ENCODE measurements at regions not wholly inside any gene's neighbourhood (a gene's known extent, or its start where the extent isn't known, plus 50 kb on each side); places are given as distances from the start of the nearest gene placed in this dataset.

DNA sequence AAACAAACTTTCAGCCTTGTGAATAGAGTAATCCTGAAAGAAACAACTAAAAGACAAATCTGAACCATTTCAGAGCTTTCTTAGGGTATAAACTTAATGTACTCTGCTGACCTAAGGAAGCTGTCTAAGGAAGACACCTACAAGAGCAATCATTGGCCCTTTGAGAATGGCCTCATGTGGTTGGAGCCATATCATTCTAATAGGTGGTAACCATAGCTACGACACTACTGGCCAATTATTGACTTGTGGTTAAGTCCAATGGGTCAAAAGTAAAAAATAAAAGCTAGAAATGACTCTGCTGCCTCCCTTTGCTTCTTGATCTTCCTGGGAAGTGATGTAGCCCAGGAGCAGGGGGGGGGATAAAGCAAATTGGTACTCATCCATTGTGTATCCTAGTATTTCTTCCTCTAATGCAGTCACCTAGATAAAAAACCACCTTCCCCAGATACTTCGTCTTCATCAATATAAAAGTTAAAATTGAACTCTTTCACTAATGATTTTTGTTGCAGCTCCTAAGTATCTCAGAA, 547.0 kb downstream of the ARAP2 start:
- Histone ChIP-seq H3K9me3 (ENCODE audit: low read depth) (no peaks in the 10 kb centered on the region), H3K27me3 (replicated peaks; ENCODE audit: insufficient read depth) (no peaks in the 10 kb centered on the region), H3K4me3 (no peak overlapping the region), H3K9ac (no peak overlapping the region), H2AFZ (no peak overlapping the region), H3K36me3 (ENCODE audit: low read depth) (no peaks in the 10 kb centered on the region), H3K4me1 (ENCODE audit: insufficient read depth) (no peaks in the 10 kb centered on the region), H3F3A (ENCODE audit: insufficient read depth) (no peaks in the 10 kb centered on the region), H3K9me2 (ENCODE audit: insufficient read depth) (no peaks in the 10 kb centered on the region), H3K4me2 (ENCODE audit: unreplicated experiment) (no peak overlapping the region), H4K20me1 (ENCODE audit: insufficient read depth) (no peaks in the 10 kb centered on the region), H3K27ac (no peak overlapping the region), H3K79me2 (ENCODE audit: insufficient read depth) (no peaks in the 10 kb centered on the region)
- TF ChIP-seq EZH2 (IDR thresholded peaks at IDR 0.05; ENCODE audit: insufficient read depth, poor library complexity, severe bottlenecking), result no peak
- 13 to 15% methylated on average over 2 of the region's 2 CpGs for WGBS, 2 experiments (ENCODE audit: low coverage in 1 of 2, low lambda C conversion rate in 2 of 2, missing lambda C conversion rate in 2 of 2)
- no peak for DNase-seq
- in situ Hi-C loops (cut with MboI), result no loop called here

DNA sequence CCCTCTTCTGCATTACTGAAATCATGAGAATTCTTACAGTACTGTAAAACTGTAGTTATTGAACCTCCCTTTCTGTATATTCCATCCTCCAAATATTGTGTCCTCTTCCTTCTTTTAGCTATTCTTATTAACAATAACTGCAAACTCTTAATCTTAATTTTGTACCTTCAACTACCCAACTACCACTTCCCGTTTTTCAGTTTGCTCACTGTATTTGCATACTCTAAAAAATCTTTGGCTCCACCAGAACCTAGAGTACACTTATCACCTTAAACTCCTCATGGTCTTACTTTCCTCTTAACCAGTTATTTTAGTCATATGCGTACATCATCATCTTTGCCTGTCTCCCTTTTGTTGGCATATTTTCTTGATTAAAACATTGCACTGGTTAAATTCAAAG, 543.7 kb downstream of the ARAP2 start:
- no peak overlapping the region for H3K4me3 ChIP-seq
- in situ Hi-C loops (cut with MboI), result no loop called here
- no peak overlapping the region for H3K4me2 ChIP-seq (ENCODE audit: unreplicated experiment)
- no peaks in the 10 kb centered on the region for H3K4me1 ChIP-seq (ENCODE audit: insufficient read depth)
- 36% methylated on average over 2 of the region's 2 CpGs for WGBS, 2 experiments (ENCODE audit: low coverage in 1 of 2, low lambda C conversion rate in 2 of 2, missing lambda C conversion rate in 2 of 2)
- H3K9ac ChIP-seq, result no peak overlapping the region
- H3K9me3 ChIP-seq (ENCODE audit: low read depth), result no peaks in the 10 kb centered on the region
- H4K20me1 ChIP-seq (ENCODE audit: insufficient read depth), result no peaks in the 10 kb centered on the region
- H3K79me2 ChIP-seq (ENCODE audit: insufficient read depth), result no peaks in the 10 kb centered on the region
- TF ChIP-seq EZH2phosphoT487 (IDR thresholded peaks at IDR 0.05; ENCODE audit: insufficient read depth, low read depth), result no peak
- no peaks in the 10 kb centered on the region for H3K27me3 ChIP-seq (replicated peaks; ENCODE audit: insufficient read depth)
- no peaks in the 10 kb centered on the region for H3K9me2 ChIP-seq (ENCODE audit: insufficient read depth)
- no peak overlapping the region for H3K27ac ChIP-seq
- DNase-seq, result no peak
- no peaks in the 10 kb centered on the region for H3F3A ChIP-seq (ENCODE audit: insufficient read depth)
- H2AFZ ChIP-seq, result no peak overlapping the region
- H3K36me3 ChIP-seq (ENCODE audit: low read depth), result no peaks in the 10 kb centered on the region

DNA sequence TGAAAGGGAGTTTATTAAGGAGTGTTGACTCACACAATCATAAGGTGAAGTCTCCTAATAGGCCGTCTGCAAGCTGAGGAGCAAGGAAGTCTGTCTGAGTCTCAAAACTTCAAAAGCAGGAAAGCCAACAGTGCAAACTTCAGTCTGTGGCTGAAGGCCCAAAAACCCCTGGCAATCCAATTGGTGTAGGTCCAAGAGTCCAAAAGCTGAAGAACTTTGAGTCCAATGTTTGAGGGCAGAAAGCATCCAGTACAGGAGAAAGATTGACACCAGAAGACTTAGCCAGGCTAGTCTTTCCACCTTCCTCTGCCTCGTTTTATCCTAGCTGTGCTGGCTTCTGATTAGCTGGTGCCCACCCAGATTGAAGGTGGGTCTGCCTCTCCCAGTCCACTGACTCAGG, 535.2 kb downstream of the ARAP2 start:
- H3K27ac ChIP-seq, result no peak overlapping the region
- no peaks in the 10 kb centered on the region for H3F3A ChIP-seq (ENCODE audit: insufficient read depth)
- no peak overlapping the region for H3K9ac ChIP-seq
- no peaks in the 10 kb centered on the region for H3K27me3 ChIP-seq (replicated peaks; ENCODE audit: insufficient read depth)
- no peak overlapping the region for H3K4me3 ChIP-seq
- no peaks in the 10 kb centered on the region for H3K36me3 ChIP-seq (ENCODE audit: low read depth)
- no peak overlapping the region for H3K4me2 ChIP-seq (ENCODE audit: unreplicated experiment)
- TF ChIP-seq EZH2 (IDR thresholded peaks at IDR 0.05; ENCODE audit: insufficient read depth, poor library complexity, severe bottlenecking) (no peak), EZH2phosphoT487 (IDR thresholded peaks at IDR 0.05; ENCODE audit: insufficient read depth, low read depth) (no peak)
- DNase-seq, result no peak
- in situ Hi-C loops (cut with MboI), result no loop called here
- no peaks in the 10 kb centered on the region for H3K9me2 ChIP-seq (ENCODE audit: insufficient read depth)
- no peaks in the 10 kb centered on the region for H3K9me3 ChIP-seq (ENCODE audit: low read depth)
- H4K20me1 ChIP-seq (ENCODE audit: insufficient read depth), result no peaks in the 10 kb centered on the region
- H3K79me2 ChIP-seq (ENCODE audit: insufficient read depth), result no peaks in the 10 kb centered on the region
- no peak overlapping the region for H2AFZ ChIP-seq
- H3K4me1 ChIP-seq (ENCODE audit: insufficient read depth), result no peaks in the 10 kb centered on the region
- 7 to 15% methylated on average over 2 of the region's 2 CpGs for WGBS, 2 experiments (ENCODE audit: low coverage in 1 of 2, low lambda C conversion rate in 2 of 2, missing lambda C conversion rate in 2 of 2)

DNA sequence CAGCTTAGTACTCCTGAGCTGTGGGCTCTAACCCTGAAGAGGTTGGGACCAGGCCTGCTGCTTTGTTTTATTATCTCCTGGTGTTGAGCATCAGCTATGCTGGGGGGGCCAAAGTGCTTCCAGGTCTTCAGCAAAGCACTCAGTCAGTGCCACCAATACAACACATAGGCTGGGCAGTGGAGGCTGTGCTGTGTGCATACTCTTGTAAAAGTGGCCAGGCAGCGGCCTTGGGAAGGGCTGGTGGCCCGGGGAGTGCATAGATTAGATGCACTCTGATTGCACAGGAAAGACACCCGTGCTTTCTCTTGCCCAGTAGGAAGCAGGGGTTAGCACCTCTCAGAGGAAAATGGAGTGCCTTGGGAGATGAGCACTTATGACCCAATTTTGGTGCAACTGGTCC, 534.0 kb downstream of the ARAP2 start:
- no peaks in the 10 kb centered on the region for H3K4me1 ChIP-seq (ENCODE audit: insufficient read depth)
- H3K27me3 ChIP-seq (replicated peaks; ENCODE audit: insufficient read depth), result no peaks in the 10 kb centered on the region
- H4K20me1 ChIP-seq (ENCODE audit: insufficient read depth), result no peaks in the 10 kb centered on the region
- H2AFZ ChIP-seq, result no peak overlapping the region
- in situ Hi-C loops (cut with MboI), result no loop called here
- no peak overlapping the region for H3K4me2 ChIP-seq (ENCODE audit: unreplicated experiment)
- no peaks in the 10 kb centered on the region for H3F3A ChIP-seq (ENCODE audit: insufficient read depth)
- no peaks in the 10 kb centered on the region for H3K9me2 ChIP-seq (ENCODE audit: insufficient read depth)
- no peak for DNase-seq
- no peak for TF ChIP-seq EZH2phosphoT487 (IDR thresholded peaks at IDR 0.05; ENCODE audit: insufficient read depth, low read depth)
- no peak for TF ChIP-seq EZH2 (IDR thresholded peaks at IDR 0.05; ENCODE audit: insufficient read depth, poor library complexity, severe bottlenecking)
- no peak overlapping the region for H3K27ac ChIP-seq
- WGBS, 2 experiments (ENCODE audit: low coverage in 1 of 2, low lambda C conversion rate in 2 of 2, missing lambda C conversion rate in 2 of 2), result 2 to 5% methylated on average over 2 to 3 of the region's 3 CpGs
- no peak overlapping the region for H3K9ac ChIP-seq
- H3K79me2 ChIP-seq (ENCODE audit: insufficient read depth), result no peaks in the 10 kb centered on the region
- H3K9me3 ChIP-seq (ENCODE audit: low read depth), result no peaks in the 10 kb centered on the region
- no peak overlapping the region for H3K4me3 ChIP-seq
- H3K36me3 ChIP-seq (ENCODE audit: low read depth), result no peaks in the 10 kb centered on the region

DNA sequence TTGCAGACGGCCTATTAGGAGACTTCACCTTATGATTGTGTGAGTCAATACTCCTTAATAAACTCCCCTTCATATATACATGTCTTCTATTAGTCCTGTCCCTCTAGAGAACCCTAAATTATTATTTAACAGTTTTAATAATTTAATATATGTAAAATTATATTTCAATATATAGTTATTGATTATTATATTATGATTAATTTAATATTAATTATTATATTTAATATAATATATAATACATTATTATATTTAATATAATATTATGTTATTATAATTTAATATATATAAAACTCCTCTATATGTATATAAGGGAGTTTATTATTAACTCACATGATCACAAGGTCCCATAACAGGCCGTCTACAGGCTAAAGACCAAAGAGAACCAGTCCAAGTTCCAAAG, 533.2 kb downstream of the ARAP2 start:
- Histone ChIP-seq H3K4me3 (no peak overlapping the region), H3K4me1 (ENCODE audit: insufficient read depth) (no peaks in the 10 kb centered on the region), H3K4me2 (ENCODE audit: unreplicated experiment) (no peak overlapping the region), H3K27ac (no peak overlapping the region), H3K79me2 (ENCODE audit: insufficient read depth) (no peaks in the 10 kb centered on the region), H4K20me1 (ENCODE audit: insufficient read depth) (no peaks in the 10 kb centered on the region), H3K27me3 (replicated peaks; ENCODE audit: insufficient read depth) (no peaks in the 10 kb centered on the region), H3K9ac (no peak overlapping the region), H3F3A (ENCODE audit: insufficient read depth) (no peaks in the 10 kb centered on the region), H2AFZ (no peak overlapping the region), H3K36me3 (ENCODE audit: low read depth) (no peaks in the 10 kb centered on the region), H3K9me2 (ENCODE audit: insufficient read depth) (no peaks in the 10 kb centered on the region), H3K9me3 (ENCODE audit: low read depth) (no peaks in the 10 kb centered on the region)
- no peak for DNase-seq
- in situ Hi-C loops (cut with MboI), result no loop called here
- 23 to 38% methylated on average over 2 of the region's 2 CpGs for WGBS, 2 experiments (ENCODE audit: low coverage in 1 of 2, low lambda C conversion rate in 2 of 2, missing lambda C conversion rate in 2 of 2)
- no peak for TF ChIP-seq EZH2 (IDR thresholded peaks at IDR 0.05; ENCODE audit: insufficient read depth, poor library complexity, severe bottlenecking)
- no peak for TF ChIP-seq EZH2phosphoT487 (IDR thresholded peaks at IDR 0.05; ENCODE audit: insufficient read depth, low read depth)
